ENCODE measurements at regions not wholly inside any gene's neighbourhood (a gene's known extent, or its start where the extent isn't known, plus 50 kb on each side); places are given as distances from the start of the nearest gene placed in this dataset.

GRCh38 chr5:97918057-97918456, 735.0 kb upstream of the RIOK2 start:
- TF ChIP-seq POLR2A (IDR thresholded peaks at IDR 0.05; ENCODE audit: low read depth, low read length), result no peak
- no peak for TF ChIP-seq MAZ (IDR thresholded peaks at IDR 0.05; ENCODE audit: borderline replicate concordance, low read depth, low read length)
- TF ChIP-seq, protein P1, sequence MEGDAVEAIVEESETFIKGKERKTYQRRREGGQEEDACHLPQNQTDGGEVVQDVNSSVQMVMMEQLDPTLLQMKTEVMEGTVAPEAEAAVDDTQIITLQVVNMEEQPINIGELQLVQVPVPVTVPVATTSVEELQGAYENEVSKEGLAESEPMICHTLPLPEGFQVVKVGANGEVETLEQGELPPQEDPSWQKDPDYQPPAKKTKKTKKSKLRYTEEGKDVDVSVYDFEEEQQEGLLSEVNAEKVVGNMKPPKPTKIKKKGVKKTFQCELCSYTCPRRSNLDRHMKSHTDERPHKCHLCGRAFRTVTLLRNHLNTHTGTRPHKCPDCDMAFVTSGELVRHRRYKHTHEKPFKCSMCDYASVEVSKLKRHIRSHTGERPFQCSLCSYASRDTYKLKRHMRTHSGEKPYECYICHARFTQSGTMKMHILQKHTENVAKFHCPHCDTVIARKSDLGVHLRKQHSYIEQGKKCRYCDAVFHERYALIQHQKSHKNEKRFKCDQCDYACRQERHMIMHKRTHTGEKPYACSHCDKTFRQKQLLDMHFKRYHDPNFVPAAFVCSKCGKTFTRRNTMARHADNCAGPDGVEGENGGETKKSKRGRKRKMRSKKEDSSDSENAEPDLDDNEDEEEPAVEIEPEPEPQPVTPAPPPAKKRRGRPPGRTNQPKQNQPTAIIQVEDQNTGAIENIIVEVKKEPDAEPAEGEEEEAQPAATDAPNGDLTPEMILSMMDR (conservative IDR thresholded peaks at IDR 0.05; ENCODE audit: low read depth, low read length), result no peak
- no peak for TF ChIP-seq RCOR1 (IDR thresholded peaks at IDR 0.05; ENCODE audit: insufficient replicate concordance, low read length)
- TF ChIP-seq BHLHE40 (IDR thresholded peaks at IDR 0.05; ENCODE audit: low read depth, low read length), result no peak
- TF ChIP-seq MXI1 (IDR thresholded peaks at IDR 0.05; ENCODE audit: borderline replicate concordance, low read depth, low read length), result no peak
- TF ChIP-seq SMC3 (IDR thresholded peaks at IDR 0.05; ENCODE audit: low read depth, low read length), result no peak
- no peak for TF ChIP-seq CHD1 (IDR thresholded peaks at IDR 0.05; ENCODE audit: low read depth, low read length)
- TF ChIP-seq FOS (IDR thresholded peaks at IDR 0.05; ENCODE audit: low read depth, low read length), result no peak
- no peak for TF ChIP-seq RAD21 (IDR thresholded peaks at IDR 0.05; ENCODE audit: low read length)
- TF ChIP-seq CEBPB (IDR thresholded peaks at IDR 0.05; ENCODE audit: low read depth, low read length), result no peak
